ENCODE measurements at regions not wholly inside any gene's neighbourhood (a gene's known extent, or its start where the extent isn't known, plus 50 kb on each side); places are given as distances from the start of the nearest gene placed in this dataset.
"Not testable (repeated sequence)": the region's sequence is repeated elsewhere in the genome, so short reads cannot be mapped to it uniquely, and the experiment has no call there.

- Histone ChIP-seq H3K4me3 (ENCODE audit: insufficient read depth, low read depth, low read length) (no peak overlapping the region), H3K27me3 (ENCODE audit: control insufficient read depth, insufficient read depth, low read length) (no peaks in the 10 kb centered on the region), H3K36me3 (replicated peaks; ENCODE audit: control insufficient read depth, insufficient read depth, low read length) (no peaks in the 10 kb centered on the region)
- no peak for DNase-seq
Observed at GRCh38 chrX:94908648-94909047, 1234.6 kb downstream of the FAM133A start.

- no peaks in the 10 kb centered on the region for H3K27me3 ChIP-seq (ENCODE audit: control insufficient read depth, insufficient read depth, low read length)
- no peak overlapping the region for H3K4me3 ChIP-seq (ENCODE audit: insufficient read depth, low read depth, low read length)
- no peak for DNase-seq
- no peaks in the 10 kb centered on the region for H3K36me3 ChIP-seq (replicated peaks; ENCODE audit: control insufficient read depth, insufficient read depth, low read length)
Observed at GRCh38 chrX:94914235-94914634, 1240.2 kb downstream of the FAM133A start.

- no peaks in the 10 kb centered on the region for H3K27me3 ChIP-seq (ENCODE audit: control insufficient read depth, insufficient read depth, low read length)
- no peaks in the 10 kb centered on the region for H3K36me3 ChIP-seq (replicated peaks; ENCODE audit: control insufficient read depth, insufficient read depth, low read length)
- no peak overlapping the region for H3K4me3 ChIP-seq (ENCODE audit: insufficient read depth, low read depth, low read length)
- DNase-seq, result no peak
Observed at GRCh38 chrX:94932278-94932965, 1258.4 kb downstream of the FAM133A start.

GRCh38 chrX:94936722-94937121 is 1262.7 kb downstream of the FAM133A start:
- no peak overlapping the region for H3K4me3 ChIP-seq (ENCODE audit: insufficient read depth, low read depth, low read length)
- H3K27me3 ChIP-seq (ENCODE audit: control insufficient read depth, insufficient read depth, low read length), result no peaks in the 10 kb centered on the region
- no peak for DNase-seq
- no peaks in the 10 kb centered on the region for H3K36me3 ChIP-seq (replicated peaks; ENCODE audit: control insufficient read depth, insufficient read depth, low read length)

- no peak for DNase-seq
- Histone ChIP-seq H3K27me3 (ENCODE audit: control insufficient read depth, insufficient read depth, low read length) (no peaks in the 10 kb centered on the region), H3K4me3 (ENCODE audit: insufficient read depth, low read depth, low read length) (no peak overlapping the region), H3K36me3 (replicated peaks; ENCODE audit: control insufficient read depth, insufficient read depth, low read length) (no peaks in the 10 kb centered on the region)
Observed at GRCh38 chrX:94937491-94937890, 1263.5 kb downstream of the FAM133A start.

GRCh38 chrX:94942603-94943002 is 1268.6 kb downstream of the FAM133A start:
- no peak for DNase-seq
- Histone ChIP-seq H3K36me3 (replicated peaks; ENCODE audit: control insufficient read depth, insufficient read depth, low read length) (no peaks in the 10 kb centered on the region), H3K4me3 (ENCODE audit: insufficient read depth, low read depth, low read length) (no peak overlapping the region), H3K27me3 (ENCODE audit: control insufficient read depth, insufficient read depth, low read length) (no peaks in the 10 kb centered on the region)

- not testable (repeated sequence) for DNase-seq; H3K36me3 ChIP-seq (replicated peaks; ENCODE audit: control insufficient read depth, insufficient read depth, low read length); H3K27me3 ChIP-seq (ENCODE audit: control insufficient read depth, insufficient read depth, low read length)
Observed at GRCh38 chrX:94946137-94946536, 1272.1 kb downstream of the FAM133A start.

GRCh38 chrX:94961730-94962129 is 1287.7 kb downstream of the FAM133A start:
- H3K27me3 ChIP-seq (ENCODE audit: control insufficient read depth, insufficient read depth, low read length), result no peaks in the 10 kb centered on the region
- DNase-seq, result no peak
- H3K36me3 ChIP-seq (replicated peaks; ENCODE audit: control insufficient read depth, insufficient read depth, low read length), result no peaks in the 10 kb centered on the region
- H3K4me3 ChIP-seq (ENCODE audit: insufficient read depth, low read depth, low read length), result no peak overlapping the region

More at GRCh38 chrX:94946137-94946536, 1272.1 kb downstream of the FAM133A start:
- not testable (repeated sequence) for H3K4me3 ChIP-seq (ENCODE audit: insufficient read depth, low read depth, low read length)

- DNase-seq, result no peak
- H3K27me3 ChIP-seq (ENCODE audit: control insufficient read depth, insufficient read depth, low read length), result no peaks in the 10 kb centered on the region
- no peak overlapping the region for H3K4me3 ChIP-seq (ENCODE audit: insufficient read depth, low read depth, low read length)
- H3K36me3 ChIP-seq (replicated peaks; ENCODE audit: control insufficient read depth, insufficient read depth, low read length), result no peaks in the 10 kb centered on the region
Observed at GRCh38 chrX:94977562-94977961, 1303.6 kb downstream of the FAM133A start.

- Histone ChIP-seq H3K27me3 (ENCODE audit: control insufficient read depth, insufficient read depth, low read length) (no peaks in the 10 kb centered on the region), H3K36me3 (replicated peaks; ENCODE audit: control insufficient read depth, insufficient read depth, low read length) (no peaks in the 10 kb centered on the region), H3K4me3 (ENCODE audit: insufficient read depth, low read depth, low read length) (no peak overlapping the region)
- no peak for DNase-seq
Observed at GRCh38 chrX:94977986-94978385, 1304.0 kb downstream of the FAM133A start.

All from H7 (cell line).